HEK293 (cell line): ENCODE measurements at regions not wholly inside any gene's neighbourhood (a gene's known extent, or its start where the extent isn't known, plus 50 kb on each side); places are given as distances from the start of the nearest gene placed in this dataset.
"Not testable (repeated sequence)": the region's sequence is repeated elsewhere in the genome, so short reads cannot be mapped to it uniquely, and the experiment has no call there.

Experiments
- CTCF ChIA-PET: fragments of 350-600 bp; formaldehyde crosslinking; extraction: SDS; loops from one replicate; lab custom pipeline; 2021; ENCODE audit warnings: antibody characterized with exemption; lab: Yijun Ruan, JAX
- POLR2A ChIA-PET: fragments of 300-600 bp; formaldehyde crosslinking; extraction: SDS; loops from one replicate; lab custom pipeline; 2020; ENCODE audit warnings: antibody characterized with exemption, inconsistent platforms; lab: Yijun Ruan, JAX
- H3K27ac ChIP-seq: fragments of 200-500 bp; sonication (Bioruptor generic); 2 replicates; pipeline ENCODE4 v1.5.1; 2014; ENCODE audit warnings: low read depth, low read length, control low read depth, inconsistent platforms; ENCODE audit errors: extremely low read depth
- H3K36me3 ChIP-seq, 2 experiments: fragments of 200-500 bp in 1 of 2; sonication (Bioruptor generic) in 1 of 2; 1 replicate in 1 of 2; 2 replicates in 1 of 2; pipeline ENCODE4 v1.5.1; 2014 to 2017; ENCODE audit warnings: inconsistent platforms in 2 of 2, low read length in 2 of 2; ENCODE audit not compliant: control insufficient read depth in 2 of 2, insufficient read depth in 1 of 2
- H3K4me1 ChIP-seq: fragments of 200-500 bp; sonication (Bioruptor generic); 2 replicates; pipeline ENCODE4 v1.5.1; 2014; ENCODE audit warnings: mild to moderate bottlenecking, low read length, inconsistent platforms; ENCODE audit not compliant: control insufficient read depth, insufficient read depth
- H3K4me3 ChIP-seq: 2 replicates; pipeline ENCODE4 v1.5.1; 2011; ENCODE audit warnings: low read depth, mild to moderate bottlenecking, control low read depth, low read length, moderate library complexity
- H3K9me3 ChIP-seq: fragments of 200-500 bp; sonication (Bioruptor generic); 2 replicates; pipeline ENCODE4 v1.5.1; 2014; ENCODE audit warnings: low read depth, low read length, inconsistent platforms; ENCODE audit not compliant: control insufficient read depth, insufficient read depth
- BCL11A ChIP-seq: fragments of 450-650 bp; formaldehyde crosslinking; IDR thresholded peaks from 2 replicates; pipeline ENCODE4 v1.5.1; 2016; ENCODE audit warnings: low read depth, missing biosample characterization, missing genetic modification characterization
- HOXD13 ChIP-seq: sonication (generic); formaldehyde crosslinking; IDR thresholded peaks from 2 replicates; pipeline ENCODE4 v1.8.0; 2022; ENCODE audit warnings: missing genetic modification reagents, borderline replicate concordance
- KLF1 ChIP-seq: fragments of 450-650 bp; formaldehyde crosslinking; IDR thresholded peaks from 2 replicates; pipeline ENCODE4 v1.5.1; 2016; ENCODE audit warnings: missing biosample characterization, missing genetic modification characterization
- MEIS1 ChIP-seq: sonication (generic); formaldehyde crosslinking; IDR thresholded peaks from 2 replicates; pipeline ENCODE4 v1.8.1; 2022; ENCODE audit warnings: missing genetic modification reagents, mild to moderate bottlenecking, borderline replicate concordance
- ZBTB21 ChIP-seq: fragments of 450-650 bp; formaldehyde crosslinking; IDR thresholded peaks from 2 replicates; pipeline ENCODE4 v1.5.1; 2017; ENCODE audit warnings: missing biosample characterization, missing genetic modification characterization
- ZBTB26 ChIP-seq: fragments of 450-650 bp; formaldehyde crosslinking; optimal IDR thresholded peaks from 2 replicates; pipeline ENCODE3; 2016; ENCODE audit warnings: missing biosample characterization, mild to moderate bottlenecking, missing genetic modification characterization
- ZFHX2 ChIP-seq: fragments of 450-650 bp; formaldehyde crosslinking; conservative IDR thresholded peaks from 2 replicates; pipeline ENCODE4 v1.5.1; 2016; ENCODE audit warnings: missing biosample characterization, missing genetic modification characterization
- ZNF10 ChIP-seq: fragments of 450-650 bp; formaldehyde crosslinking; IDR thresholded peaks from 2 replicates; pipeline ENCODE4 v1.5.1; 2017; ENCODE audit warnings: missing biosample characterization, missing genetic modification characterization
- ZNF140 ChIP-seq: fragments of 450-650 bp; formaldehyde crosslinking; IDR thresholded peaks from 2 replicates; pipeline ENCODE4 v1.5.1; 2016; ENCODE audit warnings: missing biosample characterization, missing genetic modification characterization
- ZNF175 ChIP-seq: fragments of 450-650 bp; formaldehyde crosslinking; IDR thresholded peaks from 2 replicates; pipeline ENCODE4 v1.5.1; 2016; ENCODE audit warnings: missing biosample characterization, missing genetic modification characterization
- ZNF223 ChIP-seq: fragments of 450-650 bp; formaldehyde crosslinking; IDR thresholded peaks from 2 replicates; pipeline ENCODE4 v1.5.1; 2016; ENCODE audit warnings: missing biosample characterization, missing genetic modification characterization
- ZNF350 ChIP-seq: fragments of 450-650 bp; formaldehyde crosslinking; IDR thresholded peaks from 2 replicates; pipeline ENCODE4 v1.5.0; 2017; ENCODE audit warnings: missing biosample characterization, mild to moderate bottlenecking, missing genetic modification characterization
- ZNF362 ChIP-seq: fragments of 450-650 bp; formaldehyde crosslinking; IDR thresholded peaks from 2 replicates; pipeline ENCODE4 v1.5.1; 2016; ENCODE audit warnings: missing biosample characterization, missing genetic modification characterization
- ZNF404 ChIP-seq: fragments of 450-650 bp; formaldehyde crosslinking; IDR thresholded peaks from 2 replicates; pipeline ENCODE4 v1.5.1; 2017; ENCODE audit warnings: missing biosample characterization, missing genetic modification characterization
- ZNF501 ChIP-seq: fragments of 450-650 bp; formaldehyde crosslinking; IDR thresholded peaks from 2 replicates; pipeline ENCODE4 v1.5.1; 2016; ENCODE audit warnings: missing biosample characterization, missing genetic modification characterization
- ZNF510 ChIP-seq: fragments of 450-650 bp; formaldehyde crosslinking; IDR thresholded peaks from 2 replicates; pipeline ENCODE4 v1.5.1; 2018; ENCODE audit warnings: mild to moderate bottlenecking, missing genetic modification characterization, missing biosample characterization; ENCODE audit not compliant: insufficient replicate concordance
- ZNF530 ChIP-seq: fragments of 450-650 bp; formaldehyde crosslinking; IDR thresholded peaks from 2 replicates; pipeline ENCODE4 v1.5.1; 2016; ENCODE audit warnings: low read depth, missing biosample characterization, missing genetic modification characterization
- ZNF677 ChIP-seq: fragments of 450-650 bp; IDR thresholded peaks from 2 replicates; pipeline ENCODE4 v1.5.0; 2018; ENCODE audit warnings: missing biosample characterization, mild to moderate bottlenecking, missing genetic modification characterization, moderate library complexity
- ZNF704 ChIP-seq: fragments of 450-650 bp; formaldehyde crosslinking; IDR thresholded peaks from 2 replicates; pipeline ENCODE4 v1.5.1; 2016; ENCODE audit warnings: missing biosample characterization, missing genetic modification characterization
- ZNF747 ChIP-seq: fragments of 450-650 bp; formaldehyde crosslinking; IDR thresholded peaks from 2 replicates; pipeline ENCODE4 v1.5.1; 2016; ENCODE audit warnings: missing biosample characterization, missing genetic modification characterization
- ZNF843 ChIP-seq: fragments of 450-650 bp; formaldehyde crosslinking; IDR thresholded peaks from 2 replicates; pipeline ENCODE4 v1.5.1; 2016; ENCODE audit warnings: missing biosample characterization, missing genetic modification characterization
- ZSCAN18 ChIP-seq: fragments of 450-650 bp; formaldehyde crosslinking; IDR thresholded peaks from 2 replicates; pipeline ENCODE4 v1.5.1; 2016; ENCODE audit warnings: missing biosample characterization, missing genetic modification characterization
- ZSCAN30 ChIP-seq: fragments of 450-650 bp; IDR thresholded peaks from 2 replicates; pipeline ENCODE4 v1.5.1; 2018; ENCODE audit warnings: missing biosample characterization, mild to moderate bottlenecking, missing genetic modification characterization, moderate library complexity
- ZSCAN5A ChIP-seq: fragments of 450-650 bp; formaldehyde crosslinking; IDR thresholded peaks from 2 replicates; pipeline ENCODE4 v1.5.1; 2016; ENCODE audit warnings: missing biosample characterization, missing genetic modification characterization

GRCh38 chr3:71940486-71940885 lies 155.5 kb upstream of the PROK2 start:
- POLR2A ChIA-PET = no interaction called here
- no peaks in the 10 kb centered on the region for H3K4me1 ChIP-seq
- no peaks in the 10 kb centered on the region for H3K9me3 ChIP-seq
- H3K4me3 ChIP-seq = no peak overlapping the region
- no peak for TF ChIP-seq ZNF223
- no peak for TF ChIP-seq ZNF747 (tag by site-specific recombination)
- no peak for TF ChIP-seq MEIS1 (CRISPR knock-in tag)
- no peak for TF ChIP-seq BCL11A (tag by site-specific recombination)
- TF ChIP-seq ZNF843 (tag by site-specific recombination) = no peak
- no peak for TF ChIP-seq ZNF404 (tag by site-specific recombination)
- TF ChIP-seq, all 188 proteins: peak for 0
- H3K36me3 ChIP-seq = no peaks in the 10 kb centered on the region
- H3K27ac ChIP-seq = no peak overlapping the region
- CTCF ChIA-PET = interaction anchor here (3.2 kb wide), 1 partner anchor 66 kb away, joined by 9 read pairs; no protein-coding TSS in a partner anchor

- H3K27ac ChIP-seq, POLR2A ChIA-PET, H3K36me3 ChIP-seq, H3K4me3 ChIP-seq, H3K9me3 ChIP-seq, H3K4me1 ChIP-seq: not testable (repeated sequence)
- CTCF ChIA-PET = interaction anchor here (3.2 kb wide), 1 partner anchor 63 kb away, joined by 9 read pairs; no protein-coding TSS in a partner anchor
Observed at GRCh38 chr3:71938081-71938480, 153.1 kb upstream of the PROK2 start.

GRCh38 chr3:71936681-71937080 lies 151.7 kb upstream of the PROK2 start:
- H3K9me3 ChIP-seq = no peaks in the 10 kb centered on the region
- CTCF ChIA-PET = interaction anchor here (1.1 kb wide), 1 partner anchor 9 kb away, joined by 3 read pairs; no protein-coding TSS in a partner anchor
- no peak for TF ChIP-seq ZSCAN30 (tag by site-specific recombination)
- no peak for TF ChIP-seq ZNF677 (tag by site-specific recombination)
- no peak for TF ChIP-seq ZFHX2
- no peak for TF ChIP-seq KLF1
- no peak for TF ChIP-seq ZSCAN5A (tag by site-specific recombination)
- TF ChIP-seq ZNF362 (tag by site-specific recombination) = no peak
- TF ChIP-seq ZNF510 (tag by site-specific recombination) = no peak
- no peak for TF ChIP-seq ZNF10 (tag by site-specific recombination)
- TF ChIP-seq ZNF704 (tag by site-specific recombination) = no peak
- TF ChIP-seq ZNF175 (tag by site-specific recombination) = no peak
- no peak for TF ChIP-seq ZNF501 (tag by site-specific recombination)
- TF ChIP-seq ZNF140 (tag by site-specific recombination) = no peak
- TF ChIP-seq ZBTB26 = no peak
- no peak for TF ChIP-seq ZNF350 (tag by site-specific recombination)
- TF ChIP-seq HOXD13 = no peak
- no peak for TF ChIP-seq ZNF530 (tag by site-specific recombination)
- no peak for TF ChIP-seq ZSCAN18 (tag by site-specific recombination)
- TF ChIP-seq ZBTB21 (tag by site-specific recombination) = no peak
- no peak overlapping the region for H3K27ac ChIP-seq
- H3K4me3 ChIP-seq = no peak overlapping the region
- H3K4me1 ChIP-seq = no peaks in the 10 kb centered on the region
- H3K36me3 ChIP-seq = no peaks in the 10 kb centered on the region
- POLR2A ChIA-PET = no interaction called here
